ENCODE measurements at regions not wholly inside any gene's neighbourhood (a gene's known extent, or its start where the extent isn't known, plus 50 kb on each side); places are given as distances from the start of the nearest gene placed in this dataset.
"Not testable (repeated sequence)": the region's sequence is repeated elsewhere in the genome, so short reads cannot be mapped to it uniquely, and the experiment has no call there.

- no peak for DNase-seq (ENCODE audit: low read depth in 2 of 2)
These were observed 74.3 kb upstream of the SLC1A4 start for GRCh38 chr2:64914735-64915509.

GRCh38 chr2:64915510-64915900 lies 73.7 kb upstream of the SLC1A4 start:
- no peak for DNase-seq (ENCODE audit: low read depth in 2 of 2)

- no peak for DNase-seq (ENCODE audit: low read depth in 2 of 2)
These were observed 70.8 kb upstream of the SLC1A4 start for GRCh38 chr2:64918220-64918886.

GRCh38 chr2:64919261-64919660 lies 69.9 kb upstream of the SLC1A4 start:
- DNase-seq (ENCODE audit: low read depth in 2 of 2), result no peak

GRCh38 chr2:64922482-64923384 lies 66.5 kb upstream of the SLC1A4 start:
- no peak for DNase-seq (ENCODE audit: low read depth in 2 of 2)

- no peak for DNase-seq (ENCODE audit: low read depth in 2 of 2)
These were observed 65.9 kb upstream of the SLC1A4 start for GRCh38 chr2:64923385-64923710.

GRCh38 chr2:64924170-64924934 lies 64.8 kb upstream of the SLC1A4 start:
- DNase-seq (ENCODE audit: low read depth in 2 of 2), result no peak

- not testable (repeated sequence) for DNase-seq (ENCODE audit: low read depth in 2 of 2)
These were observed 63.1 kb upstream of the SLC1A4 start for GRCh38 chr2:64925930-64926722.

- no peak for DNase-seq (ENCODE audit: low read depth in 2 of 2)
These were observed 60.4 kb upstream of the SLC1A4 start for GRCh38 chr2:64928813-64929212.

- no peak for DNase-seq (ENCODE audit: low read depth in 2 of 2)
These were observed 59.9 kb upstream of the SLC1A4 start for GRCh38 chr2:64929333-64929732.

- DNase-seq (ENCODE audit: low read depth in 2 of 2), result no peak
These were observed 58.9 kb upstream of the SLC1A4 start for GRCh38 chr2:64930258-64930671.

GRCh38 chr2:64931246-64932115 lies 57.7 kb upstream of the SLC1A4 start:
- no peak for DNase-seq (ENCODE audit: low read depth in 2 of 2)

GRCh38 chr2:64932116-64932370 lies 57.2 kb upstream of the SLC1A4 start:
- DNase-seq (ENCODE audit: low read depth in 2 of 2), result no peak

- DNase-seq (ENCODE audit: low read depth in 2 of 2), result no peak
These were observed 56.6 kb upstream of the SLC1A4 start for GRCh38 chr2:64932371-64933216.

GRCh38 chr2:64934530-64934929 lies 54.7 kb upstream of the SLC1A4 start:
- no peak for DNase-seq (ENCODE audit: low read depth in 2 of 2)

- DNase-seq (ENCODE audit: low read depth in 2 of 2), result no peak
These were observed 52.4 kb upstream of the SLC1A4 start for GRCh38 chr2:64936809-64937208.

- DNase-seq (ENCODE audit: low read depth in 2 of 2), result not testable (repeated sequence)
These were observed 51.9 kb upstream of the SLC1A4 start for GRCh38 chr2:64937314-64937686.

GRCh38 chr2:64937687-64938491 lies 51.3 kb upstream of the SLC1A4 start:
- DNase-seq (ENCODE audit: low read depth in 2 of 2), result no peak
